Panc1 (cell line): ENCODE measurements at regions not wholly inside any gene's neighbourhood (a gene's known extent, or its start where the extent isn't known, plus 50 kb on each side); places are given as distances from the start of the nearest gene placed in this dataset.

ENCODE experiments used
- ATAC-seq: fragments of 200-7000 bp; cut with Tn5 transposase; 2 replicates; pipeline ENCODE4 v1.9.1; 2020; ENCODE audit warnings: mild to moderate bottlenecking, moderate library complexity
- BruUV-seq: library from RNA; stranded (reverse); fragments of 400-500 nt; replicated peaks from 2 replicates; lab custom pipeline; 2021; lab: Mats Ljungman, UMichigan
- CTCF ChIA-PET: fragments of 300-600 bp; sonication (Branson Sonifier 250); formaldehyde crosslinking; loops from one replicate; lab custom pipeline; 2022; ENCODE audit warnings: antibody characterized with exemption; lab: Charles Lee
- POLR2A ChIA-PET: fragments of 300-600 bp; sonication (Branson Sonifier 250); formaldehyde crosslinking; loops from one replicate; lab custom pipeline; 2022; ENCODE audit warnings: antibody characterized with exemption; lab: Charles Lee
- DNase-seq: peaks from one replicate; pipeline ENCODE4 v3.0.0-alpha.2; 2010; ENCODE audit warnings: low read depth, low spot score
- H3K27ac ChIP-seq: 2 replicates; pipeline ENCODE4 v1.5.1; 2011; ENCODE audit warnings: mild to moderate bottlenecking, low read length, inconsistent platforms
- H3K27me3 ChIP-seq: fragments of 200-500 bp; sonication (Bioruptor generic); 2 replicates; pipeline ENCODE4 v1.6.0; 2014; ENCODE audit warnings: low read length, inconsistent platforms; ENCODE audit not compliant: control insufficient read depth, insufficient read depth
- H3K36me3 ChIP-seq: fragments of 200-500 bp; sonication (Bioruptor generic); 2 replicates; pipeline ENCODE4 v1.5.1; 2014; ENCODE audit warnings: inconsistent platforms, mild to moderate bottlenecking, low read length, moderate library complexity; ENCODE audit not compliant: control insufficient read depth, insufficient read depth
- H3K4me1 ChIP-seq: 2 replicates; pipeline ENCODE4 v1.5.1; 2011; ENCODE audit warnings: inconsistent platforms, mild to moderate bottlenecking, low read length, moderate library complexity; ENCODE audit not compliant: control insufficient read depth, insufficient read depth
- H3K4me3 ChIP-seq, 2 experiments: 2 replicates each; pipeline ENCODE4 v1.5.1; 2011 to 2012; ENCODE audit warnings: low read depth in 2 of 2, low read length in 2 of 2, mild to moderate bottlenecking in 2 of 2, inconsistent platforms in 1 of 2, moderate library complexity in 1 of 2
- H3K9me3 ChIP-seq: fragments of 200-500 bp; sonication (Bioruptor generic); 2 replicates; pipeline ENCODE4 v1.5.1; 2014; ENCODE audit warnings: low read depth, mild to moderate bottlenecking, inconsistent platforms, low read length, moderate library complexity; ENCODE audit not compliant: control insufficient read depth, insufficient read depth
- CTCF ChIP-seq: fragments of 450-650 bp; IDR thresholded peaks from 2 replicates; pipeline ENCODE4 v1.5.1; 2017; ENCODE audit warnings: mild to moderate bottlenecking
- POLR2AphosphoS5 ChIP-seq: IDR thresholded peaks from 2 replicates; pipeline ENCODE4 v1.6.1; 2012; ENCODE audit warnings: mild to moderate bottlenecking, low read depth, low read length, moderate library complexity
- REST ChIP-seq, 2 experiments: IDR thresholded peaks; 2 replicates each; pipeline ENCODE4 v1.6.1; 2011 to 2012; ENCODE audit warnings: low read depth in 2 of 2, control low read depth in 1 of 2, low read length in 1 of 2, mild to moderate bottlenecking in 1 of 2, moderate library complexity in 1 of 2; ENCODE audit not compliant: insufficient read depth in 1 of 2
- SIN3A ChIP-seq: IDR thresholded peaks from 2 replicates; pipeline ENCODE4 v1.6.1; 2012; ENCODE audit warnings: low read depth, mild to moderate bottlenecking, low read length, moderate library complexity, borderline replicate concordance; ENCODE audit not compliant: insufficient read depth
- TCF7L2 ChIP-seq: IDR thresholded peaks from 2 replicates; pipeline ENCODE4 v1.6.1; 2011; ENCODE audit warnings: mild to moderate bottlenecking, low read depth, low read length, inconsistent platforms
- in situ Hi-C: cut with HindIII; loops from 2 replicates; pipeline ENCODE4 v1.10.0; 2016; ENCODE audit warnings: low sequenced_read_pairs, low pct_unique_long_range_greater_than_20kb
- intact Hi-C: fragments of 100-400 bp; cut with micrococcal nuclease; formaldehyde crosslinking; loops from one replicate; pipeline ENCODE4 v1.10.0; 2022; ENCODE audit not compliant: unreplicated experiment

GRCh38 chr12:113674996-113675395 is 203.3 kb upstream of the LHX5 start:
- BruUV-seq: no TSS peak
- H3K4me3 ChIP-seq: no peak overlapping the region
- no peak for DNase-seq

GRCh38 chr12:113674302-113674701 is 202.6 kb upstream of the LHX5 start:
- no TSS peak for BruUV-seq
- H3K27ac ChIP-seq: no peak overlapping the region
- ChIA-PET POLR2A (no interaction called here), CTCF (no interaction called here)
- H3K4me3 ChIP-seq: no peak overlapping the region
- ATAC-seq (no peak), DNase-seq (no peak)
- peaks cover 13% of the 10 kb centered on the region for H3K27me3 ChIP-seq
- intact Hi-C loops: no loop called here
- TF ChIP-seq SIN3A (no peak), REST (IDR thresholded peaks at IDR 0.05; ENCODE audit: insufficient read depth in 1 of 2, low read depth in 2 of 2, low read length in 1 of 2) (no peak), CTCF (no peak)
- no peaks in the 10 kb centered on the region for H3K9me3 ChIP-seq
- no peaks in the 10 kb centered on the region for H3K36me3 ChIP-seq
- H3K4me1 ChIP-seq: no peaks in the 10 kb centered on the region
- in situ Hi-C loops: no loop called here

More at GRCh38 chr12:113674996-113675395, 203.3 kb upstream of the LHX5 start:
- CTCF ChIA-PET: interaction anchor here (0.6 kb wide), 1 partner anchor 53 kb away, joined by 3 read pairs; no protein-coding TSS in a partner anchor
- in situ Hi-C loops: no loop called here
- Histone ChIP-seq H3K36me3 (no peaks in the 10 kb centered on the region), H3K27ac (no peak overlapping the region), H3K27me3 (peaks cover 13% of the 10 kb centered on the region), H3K9me3 (no peaks in the 10 kb centered on the region), H3K4me1 (no peaks in the 10 kb centered on the region)
- intact Hi-C loops: no loop called here
- TF ChIP-seq REST (IDR thresholded peaks at IDR 0.05; ENCODE audit: insufficient read depth in 1 of 2, low read depth in 2 of 2, low read length in 1 of 2) (no peak), CTCF (no peak), TCF7L2 (no peak), SIN3A (no peak), POLR2AphosphoS5 (no peak)
- ATAC-seq: no peak
- POLR2A ChIA-PET: no interaction called here
